ENCODE measurements at regions not wholly inside any gene's neighbourhood (a gene's known extent, or its start where the extent isn't known, plus 50 kb on each side); places are given as distances from the start of the nearest gene placed in this dataset.

GRCh38 chr4:66876946-66877345 is 668.4 kb downstream of the CENPC start:
- Histone ChIP-seq H3K4me3 (replicated peaks in 1 of 3; ENCODE audit: insufficient read depth in 1 of 3, low read depth in 1 of 3, low read length in 3 of 3) (no peak overlapping the region), H3K4me2 (ENCODE audit: insufficient read depth, low read length) (no peak overlapping the region), H2AFZ (ENCODE audit: low read depth, low read length) (no peak overlapping the region), H3K79me2 (ENCODE audit: control insufficient read depth, insufficient read depth, low read length) (no peaks in the 10 kb centered on the region), H3K9ac (replicated peaks; ENCODE audit: extremely low read depth, insufficient read depth, low read length) (no peak overlapping the region), H3K27ac (ENCODE audit: insufficient read depth, low read depth, low read length) (no peak overlapping the region), H3K36me3 (ENCODE audit: control insufficient read depth in 2 of 2, extremely low read depth in 1 of 2, insufficient read depth in 2 of 2, low read length in 2 of 2) (no peaks in the 10 kb centered on the region), H4K20me1 (replicated peaks; ENCODE audit: control insufficient read depth, extremely low read depth, insufficient read depth, low read length) (no peaks in the 10 kb centered on the region), H3K4me1 (ENCODE audit: control insufficient read depth, extremely low read depth, insufficient read depth, low read length) (no peaks in the 10 kb centered on the region), H3K9me1 (replicated peaks; ENCODE audit: control insufficient read depth, extremely low read depth, insufficient read depth, low read length) (no peaks in the 10 kb centered on the region), H3K27me3 (ENCODE audit: control insufficient read depth in 2 of 2, insufficient read depth in 2 of 2, low read length in 2 of 2) (no peaks in the 10 kb centered on the region), H3K9me3 (replicated peaks; ENCODE audit: control insufficient read depth, insufficient read depth, low read length) (no peaks in the 10 kb centered on the region)
- dilution Hi-C loops (cut with MboI; ENCODE audit: extremely low pct_ligation_motif_present, low sequenced_read_pairs) (no loop called here), intact Hi-C loops (cut with micrococcal nuclease) (no loop called here)
- TF ChIP-seq EZH2 (IDR thresholded peaks at IDR 0.05; ENCODE audit: borderline replicate concordance, low read depth, low read length, severe bottlenecking) = no peak
- no peak for TF ChIP-seq MAX (IDR thresholded peaks at IDR 0.05; ENCODE audit: insufficient read depth, insufficient read length)
- no peak for TF ChIP-seq FOS (IDR thresholded peaks at IDR 0.05; ENCODE audit: borderline replicate concordance, insufficient read depth, low read length)
- TF ChIP-seq CTCF (IDR thresholded peaks at IDR 0.05; ENCODE audit: extremely low read depth in 1 of 2, insufficient read depth in 1 of 2, low read depth in 1 of 2, low read length in 2 of 2) = no peak
- TF ChIP-seq GATA2 (IDR thresholded peaks at IDR 0.05; ENCODE audit: insufficient read depth, insufficient read length, low read depth, low read length) = no peak
- no peak for TF ChIP-seq POLR2A (IDR thresholded peaks at IDR 0.05; ENCODE audit: low read depth, low read length)
- TF ChIP-seq MYC (IDR thresholded peaks at IDR 0.05; ENCODE audit: low read depth, low read length) = no peak
- TF ChIP-seq JUN (IDR thresholded peaks at IDR 0.05; ENCODE audit: borderline replicate concordance, insufficient read depth, insufficient read length, low read depth) = no peak
- TF ChIP-seq POLR2AphosphoS5 (IDR thresholded peaks at IDR 0.05; ENCODE audit: insufficient read depth, low read depth, low read length) = no peak
- ChIA-PET POLR2A (no interaction called here), CTCF (no interaction called here)
- FAIRE-seq (no peak), DNase-seq (ENCODE audit: low read depth, low spot score) (no peak)
- no TSS peak for BruUV-seq (replicated peaks)

All from endothelial cell of umbilical vein (primary cell).